SK-N-SH treated with all-trans-retinoic acid at 6 μM for 48 hours (cell line): ENCODE measurements at regions not wholly inside any gene's neighbourhood (a gene's known extent, or its start where the extent isn't known, plus 50 kb on each side); places are given as distances from the start of the nearest gene placed in this dataset.

Experiments
- ESRRG ChIP-seq: fragments of 250-450 bp; sonication (Bioruptor Pico); IDR thresholded peaks from 2 replicates; pipeline ENCODE4 v1.6.1; 2021; ENCODE audit warnings: mild to moderate bottlenecking
- GLIS3 ChIP-seq: fragments of 250-450 bp; sonication (Bioruptor Pico); IDR thresholded peaks from 2 replicates; pipeline ENCODE4 v1.5.0; 2020; ENCODE audit warnings: mild to moderate bottlenecking, moderate library complexity
- OSR1 ChIP-seq: fragments of 250-450 bp; sonication (Bioruptor Pico); IDR thresholded peaks from 2 replicates; pipeline ENCODE4 v1.8.0; 2022; ENCODE audit warnings: moderate library complexity, mild to moderate bottlenecking, inconsistent platforms
- PATZ1 ChIP-seq: fragments of 250-450 bp; sonication (Bioruptor Pico); IDR thresholded peaks from 2 replicates; pipeline ENCODE4 v1.8.0; 2020; ENCODE audit warnings: mild to moderate bottlenecking, moderate library complexity, borderline replicate concordance
- TF ChIP-seq, protein P1 (sequence below): fragments of 250-450 bp; sonication (Bioruptor Pico); IDR thresholded peaks from 2 replicates; pipeline ENCODE4 v1.8.0; 2021; ENCODE audit warnings: low read depth, mild to moderate bottlenecking, moderate library complexity, borderline replicate concordance

DNA sequence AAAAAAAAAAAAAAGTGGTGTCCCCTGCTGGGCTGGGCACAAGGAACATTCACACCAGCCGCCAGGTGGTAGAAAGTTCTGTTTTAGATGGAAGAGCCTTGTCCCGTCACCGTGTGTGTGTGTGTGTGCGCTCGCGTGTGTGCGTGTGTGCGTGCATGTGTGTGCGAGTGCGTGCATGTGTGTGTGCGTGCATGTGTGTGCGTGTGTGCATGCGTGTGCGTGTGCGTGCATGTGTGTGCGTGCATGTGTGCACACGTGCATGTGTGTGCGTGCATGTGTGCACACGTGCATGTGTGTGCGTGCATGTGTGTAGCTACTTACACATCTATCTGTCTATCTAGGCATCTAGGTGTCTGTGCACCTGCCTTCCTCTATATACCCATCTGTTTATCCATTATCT, 491.7 kb downstream of the NPHP4 start:
- TF ChIP-seq PATZ1 (CRISPR knock-in tag): no peak
- TF ChIP-seq ESRRG (CRISPR knock-in tag): no peak
- no peak for TF ChIP-seq OSR1 (CRISPR knock-in tag)
- TF ChIP-seq GLIS3 (CRISPR knock-in tag): no peak
- TF ChIP-seq, protein P1, sequence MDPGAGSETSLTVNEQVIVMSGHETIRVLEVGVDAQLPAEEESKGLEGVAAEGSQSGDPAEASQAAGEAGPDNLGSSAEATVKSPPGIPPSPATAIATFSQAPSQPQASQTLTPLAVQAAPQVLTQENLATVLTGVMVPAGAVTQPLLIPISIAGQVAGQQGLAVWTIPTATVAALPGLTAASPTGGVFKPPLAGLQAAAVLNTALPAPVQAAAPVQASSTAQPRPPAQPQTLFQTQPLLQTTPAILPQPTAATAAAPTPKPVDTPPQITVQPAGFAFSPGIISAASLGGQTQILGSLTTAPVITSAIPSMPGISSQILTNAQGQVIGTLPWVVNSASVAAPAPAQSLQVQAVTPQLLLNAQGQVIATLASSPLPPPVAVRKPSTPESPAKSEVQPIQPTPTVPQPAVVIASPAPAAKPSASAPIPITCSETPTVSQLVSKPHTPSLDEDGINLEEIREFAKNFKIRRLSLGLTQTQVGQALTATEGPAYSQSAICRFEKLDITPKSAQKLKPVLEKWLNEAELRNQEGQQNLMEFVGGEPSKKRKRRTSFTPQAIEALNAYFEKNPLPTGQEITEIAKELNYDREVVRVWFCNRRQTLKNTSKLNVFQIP (CRISPR knock-in tag): no peak
